RKO (cell line): ENCODE measurements at regions not wholly inside any gene's neighbourhood (a gene's known extent, or its start where the extent isn't known, plus 50 kb on each side); places are given as distances from the start of the nearest gene placed in this dataset.

Experiments used
- DNase-seq: peaks from one replicate; pipeline ENCODE4 v3.0.0-alpha.2; 2016; ENCODE audit warnings: low spot score

DNA sequence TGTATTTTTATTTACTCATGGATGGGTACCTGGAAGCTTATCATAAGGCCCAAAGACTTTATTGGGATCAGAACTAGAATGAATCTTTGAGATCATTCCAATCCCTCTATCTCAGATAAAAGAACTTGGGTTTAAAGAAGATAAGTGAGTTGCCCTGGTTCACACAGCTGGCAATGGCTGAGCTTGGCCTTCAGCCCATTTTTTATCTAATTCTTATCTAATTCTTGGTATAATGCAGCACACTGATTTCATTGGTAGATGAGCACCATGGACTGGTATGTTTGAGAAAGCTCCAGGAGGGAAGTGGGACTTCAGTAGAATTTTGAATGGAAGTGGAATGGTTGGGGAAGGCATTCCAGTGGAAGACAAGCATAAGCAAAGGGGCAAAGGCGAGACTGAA lies 558.9 kb downstream of the REEP3 start:
- DNase-seq, result no peak

DNA sequence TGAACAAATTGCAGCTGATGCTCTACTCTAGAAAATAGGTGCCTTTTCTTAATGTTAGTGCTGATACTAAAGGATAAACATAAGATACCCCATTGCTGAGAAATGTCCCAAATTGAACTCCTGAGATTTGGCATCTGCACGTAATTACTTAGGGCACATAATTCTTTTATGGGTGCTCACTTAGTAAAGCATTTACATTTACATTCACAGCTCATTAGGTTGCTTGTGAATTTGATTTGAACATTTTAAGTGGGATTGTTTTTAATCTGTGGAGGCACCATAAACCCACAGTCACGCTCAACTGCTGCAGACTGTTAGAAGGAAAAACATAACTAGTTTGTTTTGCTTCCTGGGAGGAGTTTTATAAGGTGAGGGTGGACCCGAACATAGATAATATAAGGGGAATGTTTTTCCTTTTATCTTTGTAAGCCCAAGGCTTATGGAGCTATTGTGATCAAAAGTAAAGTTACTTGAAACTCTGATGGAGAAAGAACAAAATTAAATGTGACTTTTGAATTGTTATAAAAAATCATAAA lies 560.8 kb downstream of the REEP3 start:
- DNase-seq, result no peak

- no peak for DNase-seq
Observed at GRCh38 chr10:64086083-64086767, 565.0 kb downstream of the REEP3 start.

GRCh38 chr10:64089648-64090047 lies 568.4 kb downstream of the REEP3 start:
- DNase-seq, result no peak

- DNase-seq, result no peak
Observed at GRCh38 chr10:64090865-64091264, 569.7 kb downstream of the REEP3 start.

DNA sequence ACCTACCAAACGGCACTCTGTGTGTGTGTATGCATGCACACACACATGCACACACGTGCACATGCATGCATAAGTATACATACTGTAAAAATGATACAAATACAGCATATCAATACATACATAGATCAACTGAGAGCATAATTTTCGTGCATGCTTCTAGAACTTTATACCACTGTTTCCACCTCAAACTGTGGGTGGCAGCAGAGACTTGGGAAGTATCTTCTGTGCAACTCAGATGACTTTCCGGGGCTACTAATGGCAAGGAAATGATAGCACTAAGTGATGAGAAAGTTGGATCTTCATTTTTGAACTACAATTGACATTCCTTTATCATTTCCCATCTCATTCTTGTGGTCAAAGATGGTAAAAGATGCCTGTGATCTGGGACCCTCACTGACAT lies 570.7 kb downstream of the REEP3 start:
- peak; percentile 29 for DNase-seq

DNA sequence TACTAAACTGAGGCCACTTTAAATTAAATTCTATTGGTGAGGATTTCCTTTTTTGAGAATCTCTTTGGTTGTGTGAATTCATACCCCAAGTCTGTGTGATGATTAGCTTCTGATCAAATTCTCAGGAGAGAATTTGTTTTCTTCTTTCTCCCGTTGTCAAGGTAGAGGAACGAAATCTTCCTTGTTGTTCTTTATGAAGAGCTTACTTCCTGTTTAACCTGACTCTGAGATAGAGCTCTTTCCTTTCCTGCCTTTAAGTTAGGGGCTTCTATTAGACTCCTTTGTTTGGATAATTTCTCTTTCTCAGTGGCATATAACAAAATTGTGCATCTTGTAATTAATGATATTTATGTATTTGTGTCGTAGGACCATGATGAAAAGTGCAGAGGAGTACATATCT lies 572.1 kb downstream of the REEP3 start:
- DNase-seq, result no peak

DNA sequence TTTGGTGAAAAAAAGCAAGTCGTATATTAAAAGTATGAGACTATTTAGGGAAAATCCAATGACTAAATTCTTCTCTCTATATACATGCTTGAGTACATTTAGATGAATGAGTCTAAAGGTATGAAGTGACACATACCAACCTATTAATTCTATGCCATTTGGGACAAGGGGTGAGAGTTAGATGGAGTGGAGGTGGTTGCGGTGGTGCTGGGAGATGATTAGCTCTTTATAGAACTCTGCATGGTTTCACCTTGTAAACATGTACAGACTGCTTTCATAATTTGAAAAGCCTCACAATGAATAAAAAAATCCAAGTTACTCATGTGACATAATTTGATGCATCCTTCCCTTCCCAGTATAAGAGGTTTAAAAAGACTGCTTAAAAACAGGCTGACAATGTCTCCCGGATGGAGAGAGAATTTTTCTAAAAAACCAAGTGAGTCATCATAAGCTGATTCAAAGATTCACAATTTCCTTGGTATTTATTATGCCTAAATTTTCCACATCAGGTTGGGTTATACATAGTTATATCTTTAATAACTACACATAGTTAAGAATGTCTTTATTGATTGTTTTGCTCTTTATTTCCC lies 572.8 kb downstream of the REEP3 start:
- peak; percentile 7 for DNase-seq

DNA sequence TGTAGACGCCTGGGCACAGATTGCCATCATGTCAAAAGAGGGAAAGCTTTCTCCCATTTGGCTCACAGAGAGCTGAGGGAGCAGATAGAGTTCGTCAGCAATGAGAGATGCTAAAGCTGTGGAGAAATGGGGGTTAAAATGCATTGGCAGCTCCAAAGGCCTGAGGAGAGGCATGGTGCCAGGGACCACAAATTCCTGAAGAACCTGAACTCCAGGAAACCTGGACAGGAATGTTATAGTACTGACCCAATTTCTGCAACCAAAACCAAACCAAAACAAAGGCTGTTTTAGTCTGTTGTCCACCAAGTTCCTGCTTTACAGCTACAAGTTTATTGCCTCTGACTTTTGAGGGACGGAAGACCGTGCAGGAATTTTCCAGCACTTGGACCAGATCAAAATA lies 575.7 kb downstream of the REEP3 start:
- DNase-seq, result no peak

- no peak for DNase-seq
Observed at GRCh38 chr10:64097391-64098122, 576.4 kb downstream of the REEP3 start.

DNA sequence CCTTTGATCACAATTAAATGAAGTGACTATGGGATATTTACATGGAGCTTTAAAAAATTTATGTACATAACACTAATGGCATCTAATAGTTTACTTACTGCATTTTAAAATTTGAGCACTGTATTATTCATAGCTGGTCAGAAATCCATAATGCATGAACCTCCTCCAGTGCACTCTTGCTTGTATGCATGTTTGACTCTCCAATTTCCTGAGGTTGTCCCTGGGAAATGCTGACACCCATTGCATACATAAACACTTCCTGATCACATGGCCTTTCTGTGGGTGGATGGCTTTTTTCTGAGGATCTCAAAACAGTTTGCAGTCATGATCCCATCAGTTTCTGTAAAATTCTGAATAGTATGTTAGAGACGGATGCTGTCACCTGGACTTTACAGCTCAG lies 577.8 kb downstream of the REEP3 start:
- DNase-seq, result no peak

DNA sequence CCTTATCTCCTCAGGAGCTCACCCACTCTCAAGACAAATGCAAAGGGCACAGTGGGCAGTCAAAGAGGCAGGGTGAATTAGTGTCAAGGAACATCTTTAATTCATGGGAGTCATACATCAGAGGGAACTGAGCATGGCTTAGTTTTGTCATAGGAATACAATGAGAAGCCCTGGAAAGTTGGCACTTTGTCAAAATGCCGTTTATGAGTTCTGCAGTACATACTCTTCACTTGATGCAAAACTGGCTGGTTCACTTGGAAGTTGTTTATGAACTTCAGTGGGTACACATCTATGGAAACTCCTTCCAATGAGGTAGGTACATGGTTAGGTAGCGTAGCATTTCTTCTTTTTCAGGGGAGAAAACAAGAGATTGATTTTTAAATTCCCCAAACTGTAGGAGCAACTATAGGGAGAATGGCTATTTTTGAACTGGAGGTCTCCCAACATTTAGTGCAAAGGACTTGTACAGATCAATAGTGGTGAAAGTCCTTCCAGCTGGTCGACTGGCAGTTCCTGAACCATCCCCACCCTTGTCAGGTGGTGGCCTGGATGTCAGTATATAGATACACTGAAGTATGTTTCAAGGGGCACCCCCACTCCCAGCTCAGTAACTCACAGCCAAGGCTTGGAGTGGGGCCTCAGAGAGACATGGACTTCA lies 580.5 kb downstream of the REEP3 start:
- DNase-seq, result no peak

DNA sequence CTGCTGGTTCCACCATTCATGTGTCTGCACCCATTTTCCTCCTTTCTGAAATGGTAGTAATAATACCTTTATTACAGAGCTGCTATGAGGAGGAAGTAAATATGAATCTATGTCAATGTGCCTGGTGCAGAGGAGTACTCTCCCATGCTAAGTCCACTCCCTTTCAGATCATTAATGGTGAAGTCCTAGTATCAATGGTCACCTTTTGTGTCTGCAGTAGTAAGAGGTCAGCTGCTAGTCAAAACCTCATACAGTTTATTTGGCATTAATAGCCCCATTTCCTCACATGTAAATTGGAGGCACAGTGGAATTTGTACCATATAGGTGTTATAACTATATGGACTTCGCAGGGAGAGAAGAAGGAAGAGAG lies 581.0 kb downstream of the REEP3 start:
- no peak for DNase-seq

GRCh38 chr10:64102916-64103315 lies 581.7 kb downstream of the REEP3 start:
- DNase-seq, result no peak

GRCh38 chr10:64103750-64104470 lies 582.7 kb downstream of the REEP3 start:
- DNase-seq, result no peak

GRCh38 chr10:64109926-64110495 lies 588.8 kb downstream of the REEP3 start:
- no peak for DNase-seq

GRCh38 chr10:64112701-64113355 lies 591.6 kb downstream of the REEP3 start:
- no peak for DNase-seq

GRCh38 chr10:64113375-64113774 lies 592.2 kb downstream of the REEP3 start:
- no peak for DNase-seq

DNA sequence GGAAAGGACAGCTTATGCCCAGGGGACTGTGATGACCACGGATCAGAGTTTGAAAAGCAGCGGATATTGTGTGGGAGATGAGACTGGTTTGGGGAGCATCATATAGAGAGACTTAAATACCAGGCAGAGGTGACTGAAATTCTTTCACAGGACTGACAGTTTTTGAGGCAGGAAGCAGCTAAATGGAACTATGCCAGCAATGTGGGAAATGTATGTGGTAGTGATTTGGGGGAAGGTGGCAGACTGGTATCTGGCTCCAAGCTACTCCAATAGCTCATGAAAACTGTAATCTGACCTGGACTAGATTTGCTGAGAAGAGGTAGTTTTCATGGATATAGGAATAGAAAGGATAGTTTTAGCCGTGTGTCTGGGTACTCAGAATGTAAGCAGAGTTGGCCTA lies 592.6 kb downstream of the REEP3 start:
- no peak for DNase-seq

DNA sequence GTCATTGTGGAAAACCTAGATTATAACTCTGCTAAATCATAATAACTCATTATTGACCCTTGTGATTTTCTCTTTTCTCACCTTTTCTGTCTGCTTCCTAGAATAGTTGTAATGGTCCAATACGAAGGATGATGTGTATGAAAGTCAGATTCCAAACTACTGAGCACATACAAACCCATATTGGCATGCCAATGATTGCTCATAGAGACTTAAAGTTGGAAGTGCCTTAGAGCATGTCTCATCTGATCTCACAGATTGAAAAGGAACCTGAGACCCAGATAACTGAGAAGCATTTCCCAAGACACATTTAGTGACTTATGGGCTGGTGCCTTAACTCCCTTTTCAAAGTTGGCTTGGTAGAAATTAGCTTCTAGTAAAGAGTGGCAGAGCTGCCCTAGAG lies 594.3 kb downstream of the REEP3 start:
- DNase-seq, result peak; percentile 7
